Fibroblast of lung (primary cell): ENCODE measurements at regions not wholly inside any gene's neighbourhood (a gene's known extent, or its start where the extent isn't known, plus 50 kb on each side); places are given as distances from the start of the nearest gene placed in this dataset.

Experiments used
- DNase-seq, 2 donors: peaks; one replicate each; pipeline versions ENCODE4 v3.0.0 to v3.0.0-alpha.2; 2010; ENCODE audit warnings: low read depth in 2 of 2
- H2AFZ ChIP-seq: 2 replicates; pipeline ENCODE4 v1.5.1; 2012; ENCODE audit warnings: low read length, control low read depth, inconsistent platforms
- H3K27ac ChIP-seq: 2 replicates; pipeline ENCODE4 v1.5.1; 2011; ENCODE audit warnings: low read length, control low read depth; ENCODE audit not compliant: insufficient read depth
- H3K27me3 ChIP-seq: 2 replicates; pipeline ENCODE4 v1.5.1; 2011; ENCODE audit warnings: mild to moderate bottlenecking, low read length; ENCODE audit not compliant: control insufficient read depth, insufficient read depth
- H3K36me3 ChIP-seq: 2 replicates; pipeline ENCODE4 v1.5.1; 2011; ENCODE audit warnings: low read length; ENCODE audit not compliant: control insufficient read depth, insufficient read depth
- H3K4me1 ChIP-seq: 2 replicates; pipeline ENCODE4 v1.5.1; 2011; ENCODE audit warnings: low read length; ENCODE audit not compliant: control insufficient read depth, insufficient read depth; ENCODE audit errors: extremely low read depth
- H3K4me2 ChIP-seq: 2 replicates; pipeline ENCODE4 v1.5.1; 2011; ENCODE audit warnings: low read length, control low read depth; ENCODE audit not compliant: insufficient read depth; ENCODE audit errors: extremely low read depth
- H3K4me3 ChIP-seq, 4 experiments: fragments of 200-600 bp in 1 of 4; sonication (generic) in 1 of 4; replicated peaks in 1 of 4; 2 replicates each; pipeline ENCODE4 v1.5.1; 2011 to 2016; ENCODE audit warnings: low read length in 4 of 4, low read depth in 3 of 4, mild to moderate bottlenecking in 3 of 4, control low read depth in 2 of 4, inconsistent platforms in 1 of 4, mixed read lengths in 1 of 4; ENCODE audit not compliant: insufficient read depth in 1 of 4; ENCODE audit errors: control extremely low read depth in 1 of 4
- H3K79me2 ChIP-seq: 2 replicates; pipeline ENCODE4 v1.5.1; 2012; ENCODE audit warnings: mild to moderate bottlenecking, low read length, inconsistent platforms; ENCODE audit not compliant: control insufficient read depth, insufficient read depth
- H3K9ac ChIP-seq: 2 replicates; pipeline ENCODE4 v1.5.1; 2011; ENCODE audit warnings: mild to moderate bottlenecking, low read length, control low read depth; ENCODE audit not compliant: insufficient read depth
- H3K9me3 ChIP-seq: 2 replicates; pipeline ENCODE4 v1.5.1; 2012; ENCODE audit warnings: low read depth, low read length; ENCODE audit not compliant: control insufficient read depth, insufficient read depth
- H4K20me1 ChIP-seq: 2 replicates; pipeline ENCODE4 v1.5.1; 2011; ENCODE audit warnings: low read length; ENCODE audit not compliant: control insufficient read depth, insufficient read depth; ENCODE audit errors: extremely low read depth
- CTCF ChIP-seq, 2 donors: IDR thresholded peaks in 1 of 2; conservative IDR thresholded peaks in 1 of 2; 1 replicate in 1 of 2; 2 replicates in 1 of 2; pipeline ENCODE4 v1.5.1; 2011 to 2012; ENCODE audit warnings: low read length in 2 of 2, control low read depth in 1 of 2, inconsistent platforms in 1 of 2, low read depth in 1 of 2, mild to moderate bottlenecking in 1 of 2
- EZH2 ChIP-seq: IDR thresholded peaks from 2 replicates; pipeline ENCODE4 v1.5.1; 2012; ENCODE audit warnings: low read length, control low read depth, mild to moderate bottlenecking; ENCODE audit errors: missing control alignments

GRCh38 chr7:20479706-20480105, 135.8 kb upstream of the ABCB5 start:
- H3K36me3 ChIP-seq, result no peaks in the 10 kb centered on the region
- H3K27me3 ChIP-seq, result no peaks in the 10 kb centered on the region
- H3K9ac ChIP-seq, result no peak overlapping the region
- H4K20me1 ChIP-seq, result no peaks in the 10 kb centered on the region
- no peaks in the 10 kb centered on the region for H3K79me2 ChIP-seq
- no peaks in the 10 kb centered on the region for H3K9me3 ChIP-seq
- no peak overlapping the region for H3K4me3 ChIP-seq
- no peak overlapping the region for H3K4me2 ChIP-seq
- no peaks in the 10 kb centered on the region for H3K4me1 ChIP-seq
- no peak overlapping the region for H2AFZ ChIP-seq
- TF ChIP-seq CTCF (conservative IDR thresholded peaks at IDR 0.05 in 1 of 2, IDR thresholded peaks at IDR 0.05 in 1 of 2; ENCODE audit: low read depth in 1 of 2, low read length in 2 of 2) (no peak), EZH2 (no peak)
- no peak overlapping the region for H3K27ac ChIP-seq
- DNase-seq, result no peak

GRCh38 chr7:20482071-20482470, 133.4 kb upstream of the ABCB5 start:
- no peak overlapping the region for H3K4me2 ChIP-seq
- no peaks in the 10 kb centered on the region for H4K20me1 ChIP-seq
- no peak overlapping the region for H3K9ac ChIP-seq
- H3K79me2 ChIP-seq, result no peaks in the 10 kb centered on the region
- TF ChIP-seq CTCF (conservative IDR thresholded peaks at IDR 0.05 in 1 of 2, IDR thresholded peaks at IDR 0.05 in 1 of 2; ENCODE audit: low read depth in 1 of 2, low read length in 2 of 2), result no peak
- TF ChIP-seq EZH2, result no peak
- no peak overlapping the region for H2AFZ ChIP-seq
- no peaks in the 10 kb centered on the region for H3K27me3 ChIP-seq
- DNase-seq, result peak in 1 of 2 donors; percentile 65
- no peaks in the 10 kb centered on the region for H3K9me3 ChIP-seq
- no peaks in the 10 kb centered on the region for H3K4me1 ChIP-seq
- H3K27ac ChIP-seq, result no peak overlapping the region
- H3K36me3 ChIP-seq, result no peaks in the 10 kb centered on the region
- no peak overlapping the region for H3K4me3 ChIP-seq

GRCh38 chr7:20484356-20484755, 131.1 kb upstream of the ABCB5 start:
- no peak overlapping the region for H3K9ac ChIP-seq
- peak in 1 of 2 donors; percentile 13 for DNase-seq
- H3K27me3 ChIP-seq, result no peaks in the 10 kb centered on the region
- TF ChIP-seq EZH2, result no peak
- no peak for TF ChIP-seq CTCF (conservative IDR thresholded peaks at IDR 0.05 in 1 of 2, IDR thresholded peaks at IDR 0.05 in 1 of 2; ENCODE audit: low read depth in 1 of 2, low read length in 2 of 2)
- no peaks in the 10 kb centered on the region for H3K79me2 ChIP-seq
- no peaks in the 10 kb centered on the region for H4K20me1 ChIP-seq
- no peak overlapping the region for H3K27ac ChIP-seq
- no peak overlapping the region for H3K4me2 ChIP-seq
- H3K36me3 ChIP-seq, result no peaks in the 10 kb centered on the region
- H3K4me1 ChIP-seq, result no peaks in the 10 kb centered on the region
- H2AFZ ChIP-seq, result no peak overlapping the region
- H3K9me3 ChIP-seq, result no peaks in the 10 kb centered on the region
- no peak overlapping the region for H3K4me3 ChIP-seq
